GM12873 (cell line): ENCODE measurements at regions not wholly inside any gene's neighbourhood (a gene's known extent, or its start where the extent isn't known, plus 50 kb on each side); places are given as distances from the start of the nearest gene placed in this dataset.

ENCODE experiments used
- TF ChIP-seq, protein P1 (sequence below): IDR thresholded peaks from 2 replicates; pipeline ENCODE4 v1.5.1; 2012; ENCODE audit warnings: low read depth, mild to moderate bottlenecking, moderate library complexity, low read length, control low read depth; ENCODE audit not compliant: insufficient read depth; ENCODE audit errors: missing control alignments

DNA sequence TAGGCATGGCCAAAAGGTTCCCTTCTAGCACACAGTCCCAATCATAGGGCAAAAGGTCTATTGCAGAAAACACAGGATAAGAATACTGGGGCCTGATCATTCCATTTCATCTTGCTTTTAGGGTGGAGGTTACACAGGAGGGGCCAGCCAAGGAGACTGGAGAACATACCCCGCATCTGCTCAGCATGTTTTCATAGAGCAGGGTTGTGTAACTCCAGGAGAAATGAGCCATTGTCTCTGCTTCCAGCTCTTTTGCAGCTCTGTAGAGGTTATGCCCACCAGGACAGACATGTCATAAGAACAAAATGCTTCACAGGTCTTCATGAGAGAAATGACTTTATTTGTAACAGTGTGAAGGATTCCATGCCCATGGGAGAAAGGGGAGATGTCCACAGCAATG lies 742.8 kb downstream of the DACH1 start:
- TF ChIP-seq, protein P1, sequence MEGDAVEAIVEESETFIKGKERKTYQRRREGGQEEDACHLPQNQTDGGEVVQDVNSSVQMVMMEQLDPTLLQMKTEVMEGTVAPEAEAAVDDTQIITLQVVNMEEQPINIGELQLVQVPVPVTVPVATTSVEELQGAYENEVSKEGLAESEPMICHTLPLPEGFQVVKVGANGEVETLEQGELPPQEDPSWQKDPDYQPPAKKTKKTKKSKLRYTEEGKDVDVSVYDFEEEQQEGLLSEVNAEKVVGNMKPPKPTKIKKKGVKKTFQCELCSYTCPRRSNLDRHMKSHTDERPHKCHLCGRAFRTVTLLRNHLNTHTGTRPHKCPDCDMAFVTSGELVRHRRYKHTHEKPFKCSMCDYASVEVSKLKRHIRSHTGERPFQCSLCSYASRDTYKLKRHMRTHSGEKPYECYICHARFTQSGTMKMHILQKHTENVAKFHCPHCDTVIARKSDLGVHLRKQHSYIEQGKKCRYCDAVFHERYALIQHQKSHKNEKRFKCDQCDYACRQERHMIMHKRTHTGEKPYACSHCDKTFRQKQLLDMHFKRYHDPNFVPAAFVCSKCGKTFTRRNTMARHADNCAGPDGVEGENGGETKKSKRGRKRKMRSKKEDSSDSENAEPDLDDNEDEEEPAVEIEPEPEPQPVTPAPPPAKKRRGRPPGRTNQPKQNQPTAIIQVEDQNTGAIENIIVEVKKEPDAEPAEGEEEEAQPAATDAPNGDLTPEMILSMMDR: no peak

DNA sequence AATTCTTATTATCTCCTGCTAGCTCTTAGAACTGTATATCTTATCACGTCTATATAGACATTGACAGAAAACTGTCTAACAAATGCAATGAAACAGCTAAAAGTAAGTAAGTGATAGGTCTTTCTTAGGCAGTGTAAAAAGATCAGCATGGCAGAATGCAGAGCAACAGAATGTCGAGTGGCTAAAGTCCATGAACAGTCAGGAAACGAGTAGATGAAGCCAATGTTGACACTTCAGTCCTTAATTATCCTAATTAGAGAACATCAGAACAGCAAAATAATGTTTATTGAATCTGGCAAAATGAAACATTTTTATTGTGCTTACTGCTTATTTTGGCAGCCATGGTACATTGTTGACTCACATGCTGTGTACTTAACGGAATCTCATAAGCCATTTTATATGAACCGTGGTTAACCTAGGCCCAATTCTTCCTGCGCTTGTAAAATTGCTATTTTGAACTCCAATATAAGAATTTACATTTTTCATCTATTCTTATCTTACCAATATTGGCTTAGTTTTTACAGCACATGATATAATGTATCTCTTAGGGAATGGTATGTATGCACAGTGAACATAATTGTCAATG lies 748.1 kb downstream of the DACH1 start:
- TF ChIP-seq, protein P1: no peak

DNA sequence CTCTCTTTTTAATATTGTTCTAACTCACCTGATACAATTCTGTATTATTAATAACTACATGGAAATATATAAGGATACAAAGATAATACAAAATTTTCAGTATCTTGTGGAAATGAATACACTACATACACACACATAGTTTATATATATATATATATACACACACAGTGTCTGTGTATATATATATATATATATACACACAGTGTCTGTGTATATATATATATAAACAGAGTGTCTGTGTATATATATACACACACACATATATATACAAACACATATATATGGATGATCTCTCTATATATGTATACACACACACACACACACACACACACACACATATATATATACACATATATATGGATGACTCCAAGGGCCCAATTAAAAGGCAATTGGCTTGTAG lies 749.1 kb downstream of the DACH1 start:
- TF ChIP-seq, protein P1: no peak

DNA sequence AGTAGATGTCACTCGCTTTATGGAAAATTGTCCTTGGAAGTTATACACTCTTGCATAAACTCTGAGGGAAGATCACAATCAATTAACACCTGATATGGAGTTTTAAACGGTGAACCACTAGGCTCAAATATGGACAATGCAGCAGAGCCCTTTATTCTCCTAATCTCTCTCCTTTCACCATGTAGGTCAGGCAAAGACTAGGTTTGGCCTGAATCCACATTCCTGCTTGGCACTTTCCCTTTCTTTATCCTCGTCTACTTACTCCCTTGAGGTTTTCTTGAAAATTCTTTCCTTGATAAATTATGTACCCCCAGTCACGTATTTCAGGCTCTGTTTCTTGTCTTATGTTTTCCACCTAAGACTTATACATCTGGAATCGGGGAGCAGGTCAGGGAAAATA lies 751.7 kb downstream of the DACH1 start:
- TF ChIP-seq, protein P1: no peak

DNA sequence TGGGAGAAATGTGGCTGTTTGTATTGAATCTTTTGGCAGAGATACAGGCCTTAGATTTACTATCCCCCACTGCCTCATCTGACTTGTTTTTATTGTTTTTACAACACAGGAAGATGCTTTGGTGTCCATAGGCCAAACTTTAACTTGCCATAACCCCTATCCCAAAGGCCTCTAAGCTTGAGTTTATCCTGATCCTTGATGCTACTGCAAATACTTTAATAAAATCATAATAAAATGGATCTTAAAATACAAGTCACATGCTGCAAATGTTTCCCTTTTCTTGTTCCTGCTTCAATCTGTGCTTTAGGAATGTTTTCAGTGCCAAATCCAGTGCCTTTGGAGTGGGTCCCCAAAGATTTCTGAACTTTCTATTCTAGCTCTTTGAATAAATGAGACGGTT lies 770.6 kb downstream of the DACH1 start:
- TF ChIP-seq, protein P1: no peak

DNA sequence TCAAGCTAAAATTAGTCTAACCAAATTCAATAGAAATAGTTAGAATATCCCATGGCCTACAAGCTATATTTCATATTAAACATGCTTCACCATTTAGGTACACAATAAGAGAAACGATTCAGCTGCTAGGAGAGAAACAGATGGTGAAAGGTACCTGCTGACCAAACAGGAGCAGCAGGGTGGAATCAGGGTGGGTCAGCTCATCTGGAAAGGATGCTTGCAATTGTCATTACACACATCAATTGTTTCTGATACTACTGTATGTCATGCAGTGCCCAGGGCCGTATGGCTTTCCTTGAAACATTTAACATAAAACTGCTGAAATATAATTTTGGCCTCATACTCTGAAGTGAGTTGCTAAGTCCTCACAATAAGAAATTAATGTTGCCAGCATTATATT lies 776.0 kb downstream of the DACH1 start:
- TF ChIP-seq, protein P1: no peak

DNA sequence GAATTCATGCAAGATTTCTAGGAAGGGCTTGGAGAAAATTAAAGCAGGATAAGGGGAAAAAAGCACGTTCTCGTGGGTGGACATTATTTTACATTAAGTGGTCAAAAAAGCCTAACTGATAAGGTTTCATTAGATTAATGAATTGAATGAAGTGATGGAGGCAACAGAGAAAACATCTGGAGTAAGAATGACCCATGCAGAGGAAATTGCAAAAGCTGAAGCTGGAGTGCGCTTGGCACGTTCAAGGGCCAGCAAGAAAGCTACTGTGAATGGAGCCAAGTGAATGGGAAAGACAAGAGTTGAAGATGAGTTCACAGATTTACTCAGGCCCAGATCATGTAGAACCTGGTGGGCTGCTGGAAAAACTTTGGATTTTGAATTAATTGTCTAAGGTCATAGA lies 777.9 kb downstream of the DACH1 start:
- TF ChIP-seq, protein P1: no peak
